GM18502 (cell line): ENCODE measurements at regions not wholly inside any gene's neighbourhood (a gene's known extent, or its start where the extent isn't known, plus 50 kb on each side); places are given as distances from the start of the nearest gene placed in this dataset.

Experiments
- ATAC-seq: cut with Tn5 transposase; IDR thresholded peaks from one replicate; pipeline ENCODE4 v1.9.1; 2021; ENCODE audit warnings: mild to moderate bottlenecking; ENCODE audit not compliant: unreplicated experiment, poor library complexity

DNA sequence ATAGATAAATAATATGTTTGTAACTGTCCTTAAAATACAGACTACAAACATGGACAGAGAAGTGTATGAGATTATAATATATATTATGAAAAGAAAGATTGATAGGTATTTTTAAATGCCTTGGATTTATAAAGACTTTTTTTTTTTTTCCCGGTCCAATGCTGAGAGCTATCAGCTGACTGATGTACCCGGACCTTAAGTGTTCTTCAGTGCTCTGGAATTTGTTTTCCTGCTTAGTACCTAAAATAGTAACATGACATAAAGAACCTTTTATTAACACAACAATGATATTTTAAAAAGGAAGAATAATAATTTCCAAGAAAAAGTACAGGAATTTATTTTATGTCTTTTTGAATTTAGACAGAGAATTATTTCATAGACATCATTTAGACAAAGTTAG lies 795.5 kb upstream of the PCDH9 start:
- ATAC-seq: no peak

DNA sequence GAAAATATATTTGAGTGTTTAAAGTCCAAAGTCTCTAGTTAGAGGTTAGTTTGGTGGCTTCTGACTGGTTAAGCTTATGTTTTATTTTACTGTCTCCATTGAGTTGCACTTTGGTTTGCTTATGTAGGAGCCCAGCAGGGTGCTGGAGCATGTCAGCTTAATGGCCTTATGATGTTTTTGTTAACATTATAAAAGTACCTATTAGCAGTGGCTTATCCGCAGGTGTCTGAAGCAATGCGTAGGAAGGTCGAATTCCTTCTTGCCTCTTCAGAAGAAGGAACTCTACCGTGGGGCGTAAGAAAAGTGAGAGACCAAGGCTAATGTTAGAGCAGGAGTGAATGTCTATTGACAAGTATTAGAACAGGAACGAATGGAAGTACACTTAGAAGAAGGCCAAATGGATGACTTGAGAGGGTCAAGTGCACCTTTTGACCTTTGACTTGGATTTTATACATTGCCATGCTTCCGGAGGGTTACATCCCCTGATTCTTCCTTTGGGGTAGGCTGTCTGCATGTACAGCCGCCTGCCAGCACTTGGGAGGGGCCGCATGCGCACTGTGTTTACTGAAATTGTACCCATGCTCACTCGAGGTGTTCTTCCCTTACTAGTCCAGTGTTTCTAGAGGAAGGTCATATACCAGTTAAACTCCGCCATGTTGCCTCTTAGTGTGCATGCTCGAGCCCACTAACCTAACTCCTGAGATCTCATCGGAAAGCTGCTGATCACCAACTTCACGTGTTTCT lies 793.9 kb upstream of the PCDH9 start:
- no peak for ATAC-seq

DNA sequence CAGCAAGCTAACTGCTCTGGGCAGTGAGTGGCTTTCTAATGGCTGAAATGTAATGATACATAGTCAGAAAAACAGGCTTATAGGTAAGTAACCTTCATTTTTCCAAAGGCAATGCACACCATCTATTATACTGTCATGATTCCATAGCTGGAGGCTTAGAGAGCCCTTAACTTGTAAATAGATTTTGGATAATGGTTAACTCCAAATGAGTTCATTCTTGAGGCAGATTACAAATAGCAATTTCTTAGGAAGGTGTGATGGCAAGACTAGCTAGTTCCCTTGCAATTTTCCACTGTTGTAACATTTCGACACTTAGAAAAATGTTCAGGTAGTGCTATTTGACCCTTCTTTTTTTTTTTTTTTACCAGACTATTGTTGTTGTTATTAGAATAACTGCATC lies 789.8 kb upstream of the PCDH9 start:
- no peak for ATAC-seq

DNA sequence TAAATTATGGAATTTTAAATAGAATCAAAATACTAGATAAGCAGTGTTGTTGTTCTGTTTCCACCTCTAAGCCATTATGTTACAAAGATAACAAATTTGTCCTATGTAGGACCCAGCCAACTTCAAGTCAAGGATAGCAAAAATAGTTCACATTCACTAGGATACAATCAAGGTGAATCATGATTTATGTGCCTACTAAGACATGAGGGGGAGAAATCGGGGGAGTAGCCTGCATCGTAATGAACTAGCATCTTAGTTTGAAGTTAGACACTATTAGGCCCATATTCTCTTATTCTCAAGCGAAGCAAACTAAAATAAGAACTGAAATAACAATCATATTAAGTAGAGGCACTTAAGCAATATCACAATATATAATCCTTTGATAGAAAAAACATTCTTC lies 779.4 kb upstream of the PCDH9 start:
- ATAC-seq: no peak

DNA sequence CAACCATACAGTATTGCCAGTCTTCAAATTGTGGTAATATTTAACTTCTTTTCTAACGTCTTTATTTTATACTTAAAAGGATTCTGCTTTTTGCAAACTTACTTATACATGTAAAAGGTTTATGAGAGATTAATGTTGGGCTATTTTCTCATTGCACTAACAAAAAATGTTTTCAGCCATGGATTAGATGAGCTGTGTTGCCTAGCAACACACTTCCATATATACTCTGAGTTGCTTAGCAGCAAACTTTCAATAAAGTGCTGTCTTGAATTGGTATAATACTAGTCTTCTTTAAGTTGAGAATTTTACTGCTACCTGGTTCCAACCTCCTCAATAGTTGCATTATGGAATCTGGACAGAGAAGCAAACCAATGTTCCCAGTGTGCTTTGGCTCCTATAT lies 777.4 kb upstream of the PCDH9 start:
- ATAC-seq: no peak

DNA sequence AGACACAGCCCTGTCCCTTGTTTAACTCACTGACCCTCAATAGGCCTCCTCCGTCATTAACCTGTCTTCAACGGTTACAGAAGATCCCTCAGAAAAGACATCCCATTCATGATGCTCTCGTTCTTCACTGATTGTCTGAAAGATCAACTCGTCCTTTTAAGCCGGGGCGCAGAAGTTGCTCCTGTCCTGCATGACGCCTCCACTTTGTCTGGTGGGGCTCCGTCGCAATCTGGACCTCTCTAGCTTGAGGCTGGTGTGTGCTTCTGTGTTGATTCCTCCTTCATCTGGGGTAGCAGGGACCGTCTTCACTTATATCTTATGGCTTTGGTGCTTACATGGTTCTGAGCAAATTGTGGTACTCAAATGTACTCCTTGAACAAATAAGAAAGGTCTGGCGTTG lies 766.0 kb upstream of the PCDH9 start:
- no peak for ATAC-seq

DNA sequence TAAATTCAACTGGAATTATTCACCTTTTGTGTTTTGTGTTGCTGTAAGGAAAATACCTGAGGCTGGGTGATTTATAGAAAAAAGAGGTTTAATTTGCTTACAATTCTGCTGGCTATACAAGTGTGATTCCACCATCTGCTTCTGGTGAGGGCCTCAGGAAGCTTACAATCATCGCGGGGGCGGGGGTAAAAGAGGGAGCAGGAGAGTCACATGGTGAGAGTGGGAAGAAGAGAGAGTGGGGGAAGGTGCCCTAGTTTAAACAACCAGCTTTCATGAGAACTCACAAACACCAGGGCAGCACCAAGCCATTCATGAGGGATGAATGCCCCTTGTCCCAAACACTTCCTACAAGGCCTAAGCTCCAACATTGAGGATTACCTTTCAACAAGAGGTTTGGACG lies 760.7 kb upstream of the PCDH9 start:
- no peak for ATAC-seq

DNA sequence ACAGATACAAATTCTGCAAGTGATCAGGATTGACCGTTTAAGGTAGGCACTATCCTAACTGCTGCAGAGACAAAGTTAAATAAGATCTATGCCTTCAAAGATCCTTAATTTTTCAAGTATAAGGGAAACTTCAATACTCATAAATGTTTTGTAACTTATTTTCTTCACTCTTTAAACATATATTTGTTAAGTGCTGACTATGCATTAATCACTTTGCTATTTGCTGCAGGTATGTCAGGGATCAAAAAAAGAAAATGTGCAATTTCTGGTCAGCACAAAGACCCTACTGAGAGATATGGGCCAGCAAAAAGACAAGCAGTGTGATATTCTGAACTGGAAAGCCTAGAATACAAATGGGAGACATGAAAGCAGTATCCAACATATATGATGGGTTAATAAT lies 756.1 kb upstream of the PCDH9 start:
- no peak for ATAC-seq

DNA sequence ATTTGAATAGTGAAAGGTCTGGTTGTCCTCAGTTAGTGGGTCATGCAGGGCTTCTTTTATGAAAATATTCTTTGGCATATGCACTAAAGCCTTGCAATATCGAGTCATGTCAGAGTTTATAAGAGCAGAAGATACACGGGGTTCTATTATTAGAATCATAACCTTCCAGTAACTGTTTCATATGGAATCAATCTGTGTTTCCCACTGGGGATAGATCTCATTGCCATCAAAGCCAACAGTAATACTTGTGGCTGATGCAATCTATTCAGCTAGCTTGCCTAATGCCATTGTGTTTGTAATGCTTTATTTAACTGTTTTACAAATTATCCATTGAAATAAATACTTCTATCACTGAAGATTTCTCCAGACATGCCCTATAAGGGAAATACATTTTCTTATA lies 746.9 kb upstream of the PCDH9 start:
- no peak for ATAC-seq

DNA sequence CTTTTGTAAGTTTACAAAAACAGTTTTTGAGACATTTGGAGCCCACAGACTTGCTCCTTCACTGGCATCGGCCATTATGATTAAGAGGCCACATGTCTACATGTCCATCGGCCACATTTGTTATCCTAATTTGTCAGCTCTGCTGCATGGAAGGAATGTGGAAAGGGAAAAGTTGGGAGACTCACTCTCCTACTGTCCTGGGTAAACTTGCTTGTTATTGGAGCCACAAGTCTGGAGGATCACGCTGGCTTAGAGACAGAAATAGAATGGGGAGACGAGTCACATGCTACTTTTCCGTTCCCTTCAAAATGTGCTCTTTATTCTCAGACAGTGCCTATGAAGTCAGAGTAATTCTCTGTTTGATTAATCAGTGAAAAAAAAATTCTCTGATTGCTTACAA lies 741.2 kb upstream of the PCDH9 start:
- no peak for ATAC-seq

DNA sequence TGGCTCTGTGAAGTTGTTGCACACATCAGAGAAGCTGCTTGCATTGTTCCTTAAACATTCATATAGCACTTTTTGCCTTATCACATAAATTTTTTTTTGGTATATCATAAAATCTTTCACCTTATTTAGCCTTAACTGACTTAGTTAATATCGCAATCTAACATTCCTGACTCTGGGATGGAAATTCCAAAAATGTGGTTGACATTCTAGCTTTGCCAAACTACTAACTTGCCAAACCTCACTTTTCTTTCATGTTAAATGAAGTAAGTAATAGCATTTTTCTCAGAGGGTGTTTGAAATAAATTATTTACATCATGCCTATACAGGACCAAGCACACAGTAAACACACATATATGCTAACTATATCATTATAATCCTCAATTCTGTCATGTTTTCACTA lies 736.9 kb upstream of the PCDH9 start:
- no peak for ATAC-seq

DNA sequence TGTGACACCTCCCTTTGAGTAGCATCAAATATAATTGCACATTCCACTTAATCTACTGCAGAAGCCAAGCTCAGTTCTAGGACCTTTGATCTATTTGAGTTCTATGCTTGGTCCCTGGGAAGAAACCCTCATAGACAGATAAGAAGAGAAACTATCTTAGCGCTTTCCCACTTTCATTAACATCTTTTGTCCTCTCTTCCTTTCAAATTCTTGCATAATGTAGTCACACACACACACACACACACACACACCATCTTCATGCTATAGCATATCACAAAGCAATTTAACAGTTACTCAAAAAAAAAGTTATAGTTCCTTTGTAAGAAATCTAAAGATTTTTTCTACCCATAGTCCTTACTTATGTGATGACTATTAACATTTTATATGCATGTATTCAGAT lies 735.9 kb upstream of the PCDH9 start:
- ATAC-seq: no peak

DNA sequence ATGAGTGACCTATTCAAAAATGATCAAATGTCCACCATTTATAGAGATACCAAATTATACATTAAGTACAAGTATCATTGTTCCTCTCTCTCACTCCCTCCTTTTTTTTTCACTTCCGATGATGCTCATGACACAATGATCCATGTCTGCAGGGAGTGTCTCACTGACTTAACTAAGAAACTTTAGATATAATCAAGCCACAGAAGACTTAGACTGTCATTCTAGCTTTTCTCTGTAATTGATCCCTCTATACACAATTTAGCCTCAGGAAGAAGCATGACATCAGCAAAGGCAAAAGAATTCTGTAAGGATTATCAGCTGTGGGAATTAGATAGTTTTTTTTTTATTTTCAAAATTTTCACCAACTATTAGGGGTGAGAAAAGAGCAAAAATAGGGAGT lies 734.9 kb upstream of the PCDH9 start:
- ATAC-seq: no peak

DNA sequence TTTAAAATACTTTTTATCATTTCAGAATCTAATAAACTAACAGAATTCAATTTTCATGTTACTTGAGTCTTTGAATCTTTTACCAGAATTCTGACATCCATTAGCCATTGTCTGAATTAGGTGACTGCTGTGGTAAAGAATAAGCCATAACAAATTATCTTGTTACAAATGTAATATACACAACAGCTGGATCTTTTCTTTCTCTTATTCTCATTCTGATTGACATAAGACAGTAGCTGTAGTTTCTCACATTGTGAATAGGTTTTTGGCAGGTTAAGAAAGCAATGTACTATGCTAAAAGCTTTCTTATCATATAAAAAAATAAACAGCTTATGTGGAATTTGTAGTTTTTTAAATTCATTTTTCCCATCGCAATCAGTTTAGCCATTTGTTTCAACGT lies 734.0 kb upstream of the PCDH9 start:
- ATAC-seq: no peak

DNA sequence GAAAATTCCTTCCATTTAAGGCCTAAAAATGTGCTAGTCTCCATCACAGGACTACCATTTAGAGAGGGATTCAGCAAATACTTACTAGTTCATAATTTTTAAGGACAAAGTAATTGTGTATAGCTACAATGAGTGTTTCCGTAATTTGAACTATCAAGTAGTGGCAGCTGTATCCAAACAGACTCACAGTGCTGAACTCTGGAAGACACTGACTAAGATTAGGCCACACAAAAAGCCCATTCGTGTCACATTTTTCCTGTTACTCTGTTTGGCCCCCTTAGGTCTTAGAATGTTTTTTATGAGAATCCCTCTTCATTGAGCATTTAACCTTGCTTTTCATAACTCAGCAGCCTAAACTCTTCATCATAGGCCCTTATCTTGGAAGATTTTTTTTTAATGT lies 731.2 kb upstream of the PCDH9 start:
- no peak for ATAC-seq

DNA sequence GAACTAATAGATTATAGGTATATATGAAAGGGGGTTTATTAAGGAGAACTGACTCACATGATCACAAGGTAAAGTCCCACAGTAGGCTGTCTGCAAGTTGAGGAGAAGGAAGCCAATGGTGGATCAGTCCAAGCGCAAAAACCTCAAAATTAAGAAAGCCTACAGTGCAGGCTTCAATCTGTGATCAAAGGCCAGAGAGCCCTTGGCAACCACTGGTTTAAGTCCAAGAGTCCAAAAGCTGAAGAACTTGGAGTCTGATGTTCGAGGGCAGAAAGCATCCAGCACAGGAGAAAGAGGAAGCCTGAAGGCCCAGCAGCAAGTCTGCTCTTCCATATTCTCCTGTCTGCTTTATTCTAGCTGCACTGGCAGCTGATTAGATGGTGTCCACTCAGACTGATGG lies 721.3 kb upstream of the PCDH9 start:
- ATAC-seq: no peak

DNA sequence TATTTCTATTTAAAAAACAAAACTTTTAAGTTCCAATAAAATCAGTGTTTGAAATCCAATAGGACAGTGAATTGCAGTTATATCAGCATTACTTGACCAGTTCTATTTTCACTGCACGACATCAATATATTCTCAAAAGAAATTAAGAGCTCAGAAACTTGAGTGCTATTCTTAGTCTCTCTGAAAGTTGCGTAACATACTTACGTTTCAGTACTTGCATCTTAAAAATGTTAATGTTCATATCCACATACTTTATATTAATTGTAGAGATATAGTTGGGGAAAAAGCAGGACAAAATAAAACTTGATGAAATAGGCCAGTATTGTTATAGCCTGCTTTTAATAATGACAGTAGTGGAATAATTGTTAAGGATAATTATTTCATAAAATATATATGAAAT lies 720.5 kb upstream of the PCDH9 start:
- ATAC-seq: no peak

DNA sequence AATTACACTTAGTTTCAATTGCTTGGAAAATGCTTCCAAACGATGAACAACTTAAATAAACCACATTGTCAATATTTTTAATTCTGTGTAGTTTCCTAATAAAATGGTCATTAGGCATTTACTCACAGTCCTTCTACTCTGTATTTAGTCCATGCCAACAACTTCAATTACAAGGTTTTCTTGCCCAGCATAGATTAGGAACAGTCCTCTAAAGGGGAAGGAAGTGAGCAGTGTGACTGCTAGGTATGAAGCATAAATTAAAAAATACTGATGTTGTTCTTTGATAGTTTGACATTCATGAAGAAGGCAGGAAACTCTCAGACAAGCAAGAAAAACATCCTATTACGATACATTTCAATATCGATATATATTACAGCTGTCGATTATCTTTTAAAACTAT lies 716.0 kb upstream of the PCDH9 start:
- no peak for ATAC-seq

DNA sequence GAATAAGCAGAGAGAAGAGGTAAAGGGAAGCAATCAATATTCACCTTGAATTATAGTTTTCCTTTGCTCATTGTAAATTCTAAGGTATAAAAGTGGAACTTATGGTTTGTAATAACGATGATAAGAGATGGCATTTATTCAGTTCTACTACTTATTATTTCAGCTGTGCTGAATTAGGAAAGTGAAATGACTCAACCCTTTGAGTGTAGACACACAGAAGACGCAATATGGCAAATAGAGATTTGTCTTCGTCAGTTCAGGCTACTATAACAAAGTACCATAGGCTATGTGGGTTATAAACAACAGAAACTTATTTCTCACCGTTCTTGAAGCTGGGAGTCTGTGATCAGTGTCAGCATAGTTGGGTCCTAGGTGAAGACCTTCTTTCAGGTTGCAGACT lies 713.0 kb upstream of the PCDH9 start:
- no peak for ATAC-seq

DNA sequence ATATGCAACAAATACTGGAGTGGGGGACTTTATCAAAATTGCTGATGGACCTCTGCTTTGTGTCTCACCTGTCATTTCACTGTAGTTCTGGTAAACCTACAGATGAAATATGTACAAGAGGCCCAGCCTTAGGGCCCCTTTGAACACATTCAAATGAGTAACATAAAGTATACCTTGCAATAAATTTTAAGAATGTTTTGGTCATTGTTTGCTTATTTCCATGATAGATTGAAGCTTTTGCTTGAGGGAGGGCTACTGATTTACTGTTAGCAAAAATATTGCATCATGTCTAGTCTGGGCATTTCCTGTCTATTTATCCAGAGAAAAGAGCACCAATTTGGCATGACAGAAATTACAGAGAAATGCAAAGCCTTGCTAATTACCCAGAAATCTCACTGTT lies 705.5 kb upstream of the PCDH9 start:
- ATAC-seq: no peak

DNA sequence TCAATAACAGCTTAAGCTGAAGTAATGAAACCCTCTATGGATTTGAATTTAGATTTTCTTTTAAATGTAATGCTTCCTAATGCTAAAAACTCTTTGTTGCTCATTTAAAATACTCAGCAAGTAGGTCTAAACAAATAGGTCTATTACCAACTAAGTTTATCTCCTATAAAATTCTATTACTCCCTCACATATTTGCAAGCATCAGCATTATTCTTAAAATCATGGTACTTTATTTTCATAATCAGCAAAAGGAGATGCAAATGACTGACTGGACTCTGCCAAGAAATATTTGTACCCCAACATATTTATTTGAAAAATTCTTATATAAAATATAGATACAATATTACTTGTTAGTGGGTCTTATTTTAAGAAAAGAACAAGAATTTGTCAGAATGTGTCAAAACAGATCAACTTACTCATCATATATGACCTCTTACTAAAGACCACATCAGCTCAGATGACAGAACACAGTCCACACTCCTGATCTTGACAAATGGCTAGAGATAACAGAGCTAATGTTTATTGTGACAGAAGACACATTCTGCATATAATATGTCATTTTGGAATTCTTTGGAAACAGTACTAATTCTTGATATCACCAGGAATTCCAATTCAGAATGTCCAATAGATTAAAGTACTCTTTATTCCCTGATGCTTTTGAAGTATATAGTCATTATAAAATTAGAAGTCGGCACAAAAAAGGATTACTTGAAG lies 704.6 kb upstream of the PCDH9 start:
- no peak for ATAC-seq

DNA sequence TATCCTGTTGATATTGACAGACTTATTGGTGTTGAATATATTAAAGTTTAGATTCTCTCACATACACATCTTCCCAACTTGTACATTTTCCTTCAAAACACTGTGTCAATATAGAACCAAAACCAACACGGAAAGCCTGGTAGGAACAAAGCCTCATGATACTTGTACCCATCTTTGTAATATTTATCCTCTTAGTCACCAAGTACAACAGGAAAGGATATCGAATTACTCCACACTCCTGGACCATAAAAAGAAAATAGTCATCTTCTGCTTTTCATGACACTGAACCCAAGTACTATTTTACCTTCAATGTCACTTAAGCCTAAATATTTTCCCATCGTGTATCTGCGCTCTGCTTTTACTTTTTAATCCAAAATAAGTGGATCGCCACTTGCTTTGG lies 702.9 kb upstream of the PCDH9 start:
- ATAC-seq: no peak
